ENCODE measurements at regions not wholly inside any gene's neighbourhood (a gene's known extent, or its start where the extent isn't known, plus 50 kb on each side); places are given as distances from the start of the nearest gene placed in this dataset.

- TF ChIP-seq IRF1 (CRISPR knock-in tag; IDR thresholded peaks at IDR 0.05; ENCODE audit: borderline replicate concordance) (no peak), OTX1 (CRISPR knock-in tag; IDR thresholded peaks at IDR 0.05) (no peak), PHF8 (IDR thresholded peaks at IDR 0.05; ENCODE audit: borderline replicate concordance, low read length) (no peak), ZNF324 (CRISPR knock-in tag; IDR thresholded peaks at IDR 0.05) (no peak), PCBP1 (IDR thresholded peaks at IDR 0.05; ENCODE audit: low read depth, low read length, poor library complexity, severe bottlenecking) (no peak)
- TF ChIP-seq, protein P1, sequence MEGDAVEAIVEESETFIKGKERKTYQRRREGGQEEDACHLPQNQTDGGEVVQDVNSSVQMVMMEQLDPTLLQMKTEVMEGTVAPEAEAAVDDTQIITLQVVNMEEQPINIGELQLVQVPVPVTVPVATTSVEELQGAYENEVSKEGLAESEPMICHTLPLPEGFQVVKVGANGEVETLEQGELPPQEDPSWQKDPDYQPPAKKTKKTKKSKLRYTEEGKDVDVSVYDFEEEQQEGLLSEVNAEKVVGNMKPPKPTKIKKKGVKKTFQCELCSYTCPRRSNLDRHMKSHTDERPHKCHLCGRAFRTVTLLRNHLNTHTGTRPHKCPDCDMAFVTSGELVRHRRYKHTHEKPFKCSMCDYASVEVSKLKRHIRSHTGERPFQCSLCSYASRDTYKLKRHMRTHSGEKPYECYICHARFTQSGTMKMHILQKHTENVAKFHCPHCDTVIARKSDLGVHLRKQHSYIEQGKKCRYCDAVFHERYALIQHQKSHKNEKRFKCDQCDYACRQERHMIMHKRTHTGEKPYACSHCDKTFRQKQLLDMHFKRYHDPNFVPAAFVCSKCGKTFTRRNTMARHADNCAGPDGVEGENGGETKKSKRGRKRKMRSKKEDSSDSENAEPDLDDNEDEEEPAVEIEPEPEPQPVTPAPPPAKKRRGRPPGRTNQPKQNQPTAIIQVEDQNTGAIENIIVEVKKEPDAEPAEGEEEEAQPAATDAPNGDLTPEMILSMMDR (IDR thresholded peaks at IDR 0.05 in 2 of 3, conservative IDR thresholded peaks at IDR 0.05 in 1 of 3; ENCODE audit: insufficient read depth in 2 of 3, low read depth in 1 of 3, low read length in 3 of 3): no peak
Measured at GRCh38 chr12:24469089-24469488, 479.8 kb downstream of the BCAT1 start (continued).

DNA sequence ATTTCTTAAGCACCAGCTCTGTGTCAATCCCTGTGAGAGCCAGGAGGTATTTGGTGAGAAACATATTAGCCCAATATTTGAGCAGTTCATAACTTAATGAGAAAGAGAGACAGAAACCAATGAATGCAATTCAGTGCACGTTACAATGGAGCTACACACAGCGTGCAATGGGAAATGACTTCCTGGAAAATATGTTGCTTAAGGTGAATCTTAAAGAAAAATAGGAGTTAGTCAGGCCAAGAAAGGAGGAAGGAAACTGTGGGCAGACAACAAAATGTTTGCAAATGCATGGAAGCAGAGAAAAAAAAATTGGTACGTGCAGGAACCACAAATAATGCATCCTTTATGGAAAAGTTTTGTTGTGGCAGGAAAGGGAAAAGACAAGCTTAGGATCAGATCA, 481.7 kb downstream of the BCAT1 start:
- H3K36me3 ChIP-seq (ENCODE audit: control insufficient read depth, insufficient read depth, low read length): no peaks in the 10 kb centered on the region
- no peak for ATAC-seq
- no peak overlapping the region for H3K9ac ChIP-seq (ENCODE audit: insufficient read depth in 1 of 2, low read depth in 2 of 2, low read length in 2 of 2)
- no peak overlapping the region for H3K4me3 ChIP-seq
- no peaks in the 10 kb centered on the region for H4K20me1 ChIP-seq (replicated peaks; ENCODE audit: control insufficient read depth, insufficient read depth, low read length)
- no peak for DNase-seq (ENCODE audit: extremely low read depth in 1 of 4, low spot score in 3 of 4)
- CTCF ChIA-PET (ENCODE audit: low intra/inter-chr PET ratio): no interaction called here
- intact Hi-C loops (cut with micrococcal nuclease) (no loop called here), in situ Hi-C loops (cut with MboI) (no loop called here)
- no peak overlapping the region for H3K4me2 ChIP-seq (ENCODE audit: insufficient read depth, low read length)
- no TSS peak for BruUV-seq (replicated peaks)
- no peak for FAIRE-seq
- WGBS (ENCODE audit: insufficient coverage, low coverage, missing lambda C conversion rate): 0% methylated on average over 3 of the region's 3 CpGs
- H3K9me3 ChIP-seq (replicated peaks; ENCODE audit: control insufficient read depth, insufficient read depth, low read depth, low read length): no peaks in the 10 kb centered on the region
- POLR2A ChIA-PET: no interaction called here
- no peak overlapping the region for H3K27ac ChIP-seq (ENCODE audit: extremely low read depth, low read depth, low read length)
- no peak overlapping the region for H2AFZ ChIP-seq (ENCODE audit: low read depth, low read length)
- no peaks in the 10 kb centered on the region for H3K4me1 ChIP-seq (replicated peaks in 1 of 2; ENCODE audit: control insufficient read depth in 2 of 2, insufficient read depth in 2 of 2, low read length in 2 of 2)
- no peaks in the 10 kb centered on the region for H3K9me1 ChIP-seq (ENCODE audit: control insufficient read depth, insufficient read depth, low read length)
- H3K27me3 ChIP-seq (ENCODE audit: control insufficient read depth in 2 of 2, insufficient read depth in 2 of 2, low read length in 2 of 2): 0 out of 5 replicates have a peak, but pooled peaks cover 0 to 4% of the 10 kb centered on the region in 2 experiments
- H3K79me2 ChIP-seq (ENCODE audit: control insufficient read depth, insufficient read depth, low read length): no peaks in the 10 kb centered on the region
- no peak for TF ChIP-seq ZBTB9 (CRISPR knock-in tag; IDR thresholded peaks at IDR 0.05)
- TF ChIP-seq SMARCE1 (IDR thresholded peaks at IDR 0.05): no peak
- no peak for TF ChIP-seq TSHZ1 (CRISPR knock-in tag; IDR thresholded peaks at IDR 0.05)
- TF ChIP-seq, protein P2, sequence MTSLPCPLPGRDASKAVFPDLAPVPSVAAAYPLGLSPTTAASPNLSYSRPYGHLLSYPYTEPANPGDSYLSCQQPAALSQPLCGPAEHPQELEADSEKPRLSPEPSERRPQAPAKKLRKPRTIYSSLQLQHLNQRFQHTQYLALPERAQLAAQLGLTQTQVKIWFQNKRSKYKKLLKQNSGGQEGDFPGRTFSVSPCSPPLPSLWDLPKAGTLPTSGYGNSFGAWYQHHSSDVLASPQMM (CRISPR knock-in tag; IDR thresholded peaks at IDR 0.05): no peak
- TF ChIP-seq HOMEZ (CRISPR knock-in tag; IDR thresholded peaks at IDR 0.05): no peak
- no peak for TF ChIP-seq ZNF785 (CRISPR knock-in tag; IDR thresholded peaks at IDR 0.05)
